RWPE1 (cell line): ENCODE measurements at regions not wholly inside any gene's neighbourhood (a gene's known extent, or its start where the extent isn't known, plus 50 kb on each side); places are given as distances from the start of the nearest gene placed in this dataset.

ENCODE experiments used
- CTCF ChIA-PET: fragments of 350-600 bp; sonication (Branson Sonifier 250); formaldehyde crosslinking; extraction: SDS; loops from one replicate; lab custom pipeline; 2021; lab: Yijun Ruan, JAX
- POLR2A ChIA-PET: fragments of 400-600 bp; formaldehyde crosslinking; extraction: SDS; loops from one replicate; lab custom pipeline; 2020; ENCODE audit warnings: antibody characterized with exemption; ENCODE audit not compliant: low non-redundant PET; lab: Yijun Ruan, JAX
- DNase-seq: peaks from one replicate; pipeline ENCODE4 v3.0.0; 2012; ENCODE audit warnings: low spot score
- H3K27ac ChIP-seq: fragments of 450-650 bp; 2 replicates; pipeline ENCODE4 v1.5.1; 2017
- CTCF ChIP-seq: fragments of 450-650 bp; conservative IDR thresholded peaks from 2 replicates; pipeline ENCODE4 v1.5.1; 2017; ENCODE audit warnings: low read depth, mild to moderate bottlenecking

DNA sequence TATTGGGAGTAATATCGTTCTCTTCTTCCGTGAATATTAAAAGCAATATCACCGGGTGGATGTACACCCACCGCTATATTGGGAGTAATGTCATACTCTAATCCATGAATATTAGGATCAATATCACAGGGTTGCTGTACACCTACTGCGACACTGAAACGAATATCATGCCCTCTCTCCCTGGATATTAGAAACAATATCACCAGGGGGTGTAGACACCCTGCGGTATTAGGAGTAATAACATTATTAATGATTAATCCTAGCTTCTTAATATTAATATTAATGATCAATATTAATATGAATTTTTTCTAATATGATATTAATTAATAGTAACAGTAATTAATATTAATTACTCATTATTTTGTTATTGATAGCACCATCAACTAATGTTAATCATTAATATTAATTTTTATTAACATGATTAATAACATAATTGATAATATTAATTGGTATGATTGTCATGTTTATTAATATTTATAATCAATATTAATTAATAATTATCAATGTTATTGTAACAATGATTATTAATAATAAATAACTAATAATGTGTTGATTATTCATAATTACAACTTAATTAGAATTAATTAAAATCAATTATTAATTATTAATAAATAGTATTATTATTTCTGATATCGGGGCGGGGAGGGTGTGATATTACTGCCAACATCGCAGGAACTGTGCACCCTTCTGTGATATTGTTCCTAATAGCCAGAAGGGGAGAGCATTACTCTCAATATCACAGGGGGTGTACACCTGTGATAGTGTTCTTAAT is 121.3 kb upstream of the C1GALT1 start:
- POLR2A ChIA-PET = no interaction called here

DNA sequence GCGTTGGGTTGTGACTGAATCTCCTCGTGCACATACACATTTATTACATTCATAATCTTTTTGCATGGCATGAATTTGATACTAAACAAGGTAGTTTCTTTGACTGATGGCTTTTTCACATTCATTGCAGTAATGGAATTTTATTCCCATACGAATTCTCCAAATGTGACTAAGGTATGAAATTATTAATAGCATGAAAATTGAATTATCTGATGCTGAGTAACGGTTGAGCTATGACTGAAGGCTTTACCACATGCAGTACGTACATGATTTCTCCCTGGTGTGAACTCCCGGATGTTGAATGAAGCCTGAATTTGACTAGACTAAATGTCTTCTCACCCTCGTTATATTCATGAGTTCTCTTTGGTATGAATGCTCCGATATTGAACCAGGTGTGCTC is 104.4 kb upstream of the C1GALT1 start:
- no peak for DNase-seq
- ChIA-PET CTCF (no interaction called here), POLR2A (no interaction called here)
- no peak overlapping the region for H3K27ac ChIP-seq
- TF ChIP-seq CTCF = no peak

More for the DNA sequence above, 121.3 kb upstream of the C1GALT1 start:
- no peak overlapping the region for H3K27ac ChIP-seq
- no peak for DNase-seq
- no peak for TF ChIP-seq CTCF
- CTCF ChIA-PET = no interaction called here

GRCh38 chr7:7080802-7081201 is 101.5 kb upstream of the C1GALT1 start:
- ChIA-PET POLR2A (no interaction called here), CTCF (interaction anchor here (0.7 to 1.1 kb wide), 2 partner anchors 10 to 154 kb away, joined by 3 read pairs; no protein-coding TSS in a partner anchor)

DNA sequence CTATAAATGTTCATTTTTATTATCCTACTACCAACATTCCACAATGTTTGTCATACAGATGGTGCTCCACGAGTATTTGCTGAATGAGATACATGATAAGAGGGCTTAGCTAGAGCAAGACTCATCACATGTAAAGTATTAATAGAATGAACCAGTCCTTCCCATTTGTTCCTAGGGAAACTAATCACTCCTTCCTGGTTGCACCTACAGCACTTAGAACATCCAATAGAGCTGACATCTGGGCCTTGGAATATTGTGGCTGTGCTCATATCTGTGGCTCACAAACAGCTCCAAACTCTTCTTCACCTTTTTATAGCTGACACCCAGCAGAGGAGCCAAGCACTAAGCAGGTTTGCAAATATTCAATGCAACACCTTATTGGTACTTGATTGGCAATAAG is 91.9 kb upstream of the C1GALT1 start:
- ChIA-PET POLR2A (no interaction called here), CTCF (interaction anchor here (0.9 kb wide), 1 partner anchor 9 kb away, joined by 3 read pairs; no protein-coding TSS in a partner anchor)

More at GRCh38 chr7:7080802-7081201, 101.5 kb upstream of the C1GALT1 start:
- no peak for TF ChIP-seq CTCF
- no peak for DNase-seq
- H3K27ac ChIP-seq = no peak overlapping the region

GRCh38 chr7:7098280-7098818 is 84.0 kb upstream of the C1GALT1 start:
- no peak overlapping the region for H3K27ac ChIP-seq
- POLR2A ChIA-PET = no interaction called here

More for the DNA sequence above, 91.9 kb upstream of the C1GALT1 start:
- no peak overlapping the region for H3K27ac ChIP-seq
- no peak for DNase-seq
- TF ChIP-seq CTCF = no peak

GRCh38 chr7:7099584-7100014 is 82.7 kb upstream of the C1GALT1 start:
- TF ChIP-seq CTCF = no peak
- DNase-seq = peak; percentile 84
- peak overlapping the region; percentile 89 for H3K27ac ChIP-seq
- POLR2A ChIA-PET = no interaction called here
- CTCF ChIA-PET = no interaction called here

More at GRCh38 chr7:7098280-7098818, 84.0 kb upstream of the C1GALT1 start:
- CTCF ChIA-PET = no interaction called here
- no peak for TF ChIP-seq CTCF
- no peak for DNase-seq
